ENCODE measurements at regions not wholly inside any gene's neighbourhood (a gene's known extent, or its start where the extent isn't known, plus 50 kb on each side); places are given as distances from the start of the nearest gene placed in this dataset.

GRCh38 chr3:117665296-117665695 lies 955.7 kb downstream of the TUSC7 start:
- DNase-seq (ENCODE audit: low read depth) = no peak

- DNase-seq (ENCODE audit: low read depth) = no peak
Observed at GRCh38 chr3:117666325-117666724, 956.7 kb downstream of the TUSC7 start.

GRCh38 chr3:117666812-117667211 lies 957.2 kb downstream of the TUSC7 start:
- no peak for DNase-seq (ENCODE audit: low read depth)

- no peak for DNase-seq (ENCODE audit: low read depth)
Observed at GRCh38 chr3:117669774-117670173, 960.2 kb downstream of the TUSC7 start.

- no peak for DNase-seq (ENCODE audit: low read depth)
Observed at GRCh38 chr3:117671722-117672318, 962.2 kb downstream of the TUSC7 start.

GRCh38 chr3:117674321-117674720 lies 964.7 kb downstream of the TUSC7 start:
- DNase-seq (ENCODE audit: low read depth) = no peak

- DNase-seq (ENCODE audit: low read depth) = no peak
Observed at GRCh38 chr3:117681619-117682018, 972.0 kb downstream of the TUSC7 start.

- DNase-seq (ENCODE audit: low read depth) = no peak
Observed at GRCh38 chr3:117687096-117687495, 977.5 kb downstream of the TUSC7 start.

GRCh38 chr3:117688583-117688982 lies 979.0 kb downstream of the TUSC7 start:
- DNase-seq (ENCODE audit: low read depth) = no peak

- DNase-seq (ENCODE audit: low read depth) = no peak
Observed at GRCh38 chr3:117691526-117691925, 981.9 kb downstream of the TUSC7 start.

GRCh38 chr3:117692416-117692995 lies 982.9 kb downstream of the TUSC7 start:
- no peak for DNase-seq (ENCODE audit: low read depth)

GRCh38 chr3:117695321-117695720 lies 985.7 kb downstream of the TUSC7 start:
- DNase-seq (ENCODE audit: low read depth) = no peak

- no peak for DNase-seq (ENCODE audit: low read depth)
Observed at GRCh38 chr3:117695871-117696645, 986.5 kb downstream of the TUSC7 start.

GRCh38 chr3:117696851-117697407 lies 987.4 kb downstream of the TUSC7 start:
- no peak for DNase-seq (ENCODE audit: low read depth)

GRCh38 chr3:117699058-117699457 lies 989.5 kb downstream of the TUSC7 start:
- DNase-seq (ENCODE audit: low read depth) = no peak

- no peak for DNase-seq (ENCODE audit: low read depth)
Observed at GRCh38 chr3:117700573-117701360, 991.2 kb downstream of the TUSC7 start.

- no peak for DNase-seq (ENCODE audit: low read depth)
Observed at GRCh38 chr3:117705011-117705410, 995.4 kb downstream of the TUSC7 start.

GRCh38 chr3:117706037-117706436 lies 996.5 kb downstream of the TUSC7 start:
- DNase-seq (ENCODE audit: low read depth) = no peak

GRCh38 chr3:117706756-117707155 lies 997.2 kb downstream of the TUSC7 start:
- DNase-seq (ENCODE audit: low read depth) = no peak

- no peak for DNase-seq (ENCODE audit: low read depth)
Observed at GRCh38 chr3:117708601-117709000, 999.0 kb downstream of the TUSC7 start.

GRCh38 chr3:117709108-117709507 lies 999.5 kb downstream of the TUSC7 start:
- DNase-seq (ENCODE audit: low read depth) = no peak

- DNase-seq (ENCODE audit: low read depth) = no peak
Observed at GRCh38 chr3:117710501-117710900, 1000.9 kb downstream of the TUSC7 start.

All from activated T-helper 9 cell treated with anti-CD3 and anti-CD28 coated beads, Interleukin-2, amount 50 U/mL, for 16 hours (primary cell).